Loucy (cell line): ENCODE measurements at regions not wholly inside any gene's neighbourhood (a gene's known extent, or its start where the extent isn't known, plus 50 kb on each side); places are given as distances from the start of the nearest gene placed in this dataset.

Experiments
- EZH2phosphoT487 ChIP-seq: fragments of 200-600 bp; IDR thresholded peaks from 2 replicates; pipeline ENCODE4 v1.6.1; 2018; ENCODE audit warnings: antibody characterized with exemption, mild to moderate bottlenecking, moderate library complexity, borderline replicate concordance
- TF ChIP-seq, protein P1 (sequence below): fragments of 200-600 bp; sonication (generic); conservative IDR thresholded peaks from 2 replicates; pipeline ENCODE4 v1.5.1; 2014; ENCODE audit warnings: mild to moderate bottlenecking, antibody characterized with exemption, low read length

GRCh38 chr9:16276866-16277265 is 593.6 kb downstream of the BNC2 start:
- TF ChIP-seq, protein P1, sequence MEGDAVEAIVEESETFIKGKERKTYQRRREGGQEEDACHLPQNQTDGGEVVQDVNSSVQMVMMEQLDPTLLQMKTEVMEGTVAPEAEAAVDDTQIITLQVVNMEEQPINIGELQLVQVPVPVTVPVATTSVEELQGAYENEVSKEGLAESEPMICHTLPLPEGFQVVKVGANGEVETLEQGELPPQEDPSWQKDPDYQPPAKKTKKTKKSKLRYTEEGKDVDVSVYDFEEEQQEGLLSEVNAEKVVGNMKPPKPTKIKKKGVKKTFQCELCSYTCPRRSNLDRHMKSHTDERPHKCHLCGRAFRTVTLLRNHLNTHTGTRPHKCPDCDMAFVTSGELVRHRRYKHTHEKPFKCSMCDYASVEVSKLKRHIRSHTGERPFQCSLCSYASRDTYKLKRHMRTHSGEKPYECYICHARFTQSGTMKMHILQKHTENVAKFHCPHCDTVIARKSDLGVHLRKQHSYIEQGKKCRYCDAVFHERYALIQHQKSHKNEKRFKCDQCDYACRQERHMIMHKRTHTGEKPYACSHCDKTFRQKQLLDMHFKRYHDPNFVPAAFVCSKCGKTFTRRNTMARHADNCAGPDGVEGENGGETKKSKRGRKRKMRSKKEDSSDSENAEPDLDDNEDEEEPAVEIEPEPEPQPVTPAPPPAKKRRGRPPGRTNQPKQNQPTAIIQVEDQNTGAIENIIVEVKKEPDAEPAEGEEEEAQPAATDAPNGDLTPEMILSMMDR = no peak
- TF ChIP-seq EZH2phosphoT487 = no peak
